Fibroblast of lung (primary cell): ENCODE measurements at regions not wholly inside any gene's neighbourhood (a gene's known extent, or its start where the extent isn't known, plus 50 kb on each side); places are given as distances from the start of the nearest gene placed in this dataset.

Experiments used
- CTCF ChIP-seq, 2 donors: IDR thresholded peaks in 1 of 2; conservative IDR thresholded peaks in 1 of 2; 1 replicate in 1 of 2; 2 replicates in 1 of 2; pipeline ENCODE4 v1.5.1; 2011 to 2012; ENCODE audit warnings: low read length in 2 of 2, control low read depth in 1 of 2, inconsistent platforms in 1 of 2, low read depth in 1 of 2, mild to moderate bottlenecking in 1 of 2
- EZH2 ChIP-seq: IDR thresholded peaks from 2 replicates; pipeline ENCODE4 v1.5.1; 2012; ENCODE audit warnings: low read length, control low read depth, mild to moderate bottlenecking; ENCODE audit errors: missing control alignments

GRCh38 chr12:123044351-123044750 is 63.9 kb downstream of the ARL6IP4 start:
- TF ChIP-seq CTCF (conservative IDR thresholded peaks at IDR 0.05 in 1 of 2, IDR thresholded peaks at IDR 0.05 in 1 of 2; ENCODE audit: low read depth in 1 of 2, low read length in 2 of 2) (no peak), EZH2 (no peak)
